ENCODE measurements at regions not wholly inside any gene's neighbourhood (a gene's known extent, or its start where the extent isn't known, plus 50 kb on each side); places are given as distances from the start of the nearest gene placed in this dataset.

DNA sequence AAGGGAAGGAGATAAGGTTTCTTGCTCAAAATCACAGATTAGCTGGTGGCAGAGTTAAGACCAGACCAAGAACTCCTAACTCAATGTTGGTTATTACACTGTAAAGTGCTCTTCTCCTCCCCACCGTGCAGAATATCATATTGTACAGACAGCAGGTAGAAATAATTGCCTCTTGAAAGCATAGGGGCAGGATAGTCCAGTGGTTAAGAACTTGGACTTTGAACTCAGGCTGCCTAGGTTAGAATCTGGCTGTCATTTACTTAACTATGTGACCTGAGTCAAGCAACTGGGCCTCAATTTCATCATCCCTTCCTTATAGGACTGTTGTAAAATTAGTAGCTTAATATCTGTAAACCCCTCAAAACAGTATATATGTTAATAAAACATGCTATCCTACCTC is 114.9 kb upstream of the HIVEP3 start:
- no peak for DNase-seq

DNA sequence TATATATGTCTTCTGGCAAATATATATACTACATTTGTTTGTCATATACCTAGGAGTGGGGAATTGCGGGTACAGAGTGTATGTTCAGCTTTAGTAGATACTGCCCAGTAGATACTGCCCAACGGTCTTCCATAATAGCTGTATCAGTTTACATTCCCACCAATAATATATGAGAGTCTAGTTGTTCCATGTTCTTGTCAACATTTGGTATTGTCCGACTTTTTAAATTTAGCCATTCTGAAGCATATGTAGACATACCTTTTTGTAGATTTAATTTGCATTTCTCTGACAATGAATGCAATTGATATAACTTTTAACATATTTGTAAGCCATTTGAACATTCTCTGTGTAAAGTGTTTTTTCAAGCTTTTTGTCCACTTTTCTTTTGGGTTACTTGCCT is 99.0 kb upstream of the HIVEP3 start:
- no peak for DNase-seq

DNA sequence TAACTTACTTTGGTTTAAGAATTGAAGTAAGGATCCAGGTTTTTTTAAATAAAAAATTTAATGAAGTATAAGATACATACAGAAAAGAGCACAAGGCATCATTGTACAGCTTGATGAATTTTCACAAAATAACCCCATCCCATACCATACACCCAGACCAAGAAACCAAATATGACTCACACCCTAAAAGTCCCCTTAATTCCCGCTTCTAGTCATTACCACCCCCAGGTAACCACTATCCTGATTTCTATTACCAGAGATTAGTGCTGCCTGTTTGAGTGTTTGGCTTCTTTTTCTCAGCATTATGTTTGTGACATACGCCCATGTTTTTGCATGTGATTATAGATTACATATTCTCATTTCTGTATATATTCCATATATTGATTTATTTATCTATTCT is 98.5 kb upstream of the HIVEP3 start:
- no peak for DNase-seq

- no peak for DNase-seq
Measured at GRCh38 chr1:42014823-42015222, 96.1 kb upstream of the HIVEP3 start.

DNA sequence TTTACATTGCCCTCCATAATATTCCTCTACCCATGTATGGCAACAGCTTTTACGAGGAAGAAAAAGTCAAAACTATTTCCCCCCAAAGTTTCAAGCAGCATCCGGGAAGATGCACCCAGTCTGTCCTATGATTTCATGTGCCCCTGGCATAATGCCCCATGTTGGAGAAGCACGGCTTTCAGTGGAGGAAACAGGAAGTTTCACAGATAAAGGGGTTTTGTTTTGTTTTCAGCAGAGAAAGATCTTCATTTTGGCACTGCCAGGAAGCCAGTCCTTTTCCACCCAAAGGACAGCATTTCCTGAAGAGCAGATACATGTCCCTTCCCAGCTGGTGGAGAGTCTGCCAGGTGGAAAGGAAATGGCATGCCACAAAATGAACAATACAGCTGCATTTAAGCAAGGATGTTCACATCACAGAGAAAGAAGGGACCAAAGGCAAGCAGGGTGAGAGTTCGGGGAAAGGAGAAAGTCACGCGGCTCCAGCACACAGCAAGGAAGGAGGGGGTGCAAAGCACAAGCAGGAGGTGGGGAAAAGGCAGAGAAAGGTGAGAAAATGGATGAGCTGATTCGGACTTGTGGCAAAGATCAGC is 95.3 kb upstream of the HIVEP3 start:
- DNase-seq: no peak

- DNase-seq: no peak
Measured at GRCh38 chr1:42012852-42013251, 94.1 kb upstream of the HIVEP3 start.

GRCh38 chr1:42010381-42010780 is 91.7 kb upstream of the HIVEP3 start:
- DNase-seq: no peak

GRCh38 chr1:42008264-42008663 is 89.5 kb upstream of the HIVEP3 start:
- DNase-seq: no peak

GRCh38 chr1:42006836-42007235 is 88.1 kb upstream of the HIVEP3 start:
- no peak for DNase-seq

DNA sequence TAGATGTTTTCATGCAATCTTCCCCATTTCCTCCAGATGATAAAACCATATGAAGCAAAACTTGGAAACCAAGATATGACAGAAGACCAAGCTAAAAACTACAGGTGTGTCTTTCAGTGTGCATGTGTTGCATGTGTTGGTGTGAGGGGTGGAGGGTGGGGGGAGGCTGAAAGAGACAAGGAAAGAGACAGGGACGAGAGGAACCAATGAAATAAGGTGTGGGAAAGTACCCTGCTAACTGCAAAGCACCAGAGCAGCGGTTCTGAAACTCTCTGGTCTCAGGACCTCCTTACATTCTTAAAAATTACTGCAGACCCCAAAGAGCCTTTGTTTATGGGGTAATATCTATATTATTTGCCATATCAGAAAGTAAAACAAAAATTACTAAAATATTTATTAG is 87.4 kb upstream of the HIVEP3 start:
- DNase-seq: no peak

- DNase-seq: no peak
Measured at GRCh38 chr1:42005530-42005929, 86.8 kb upstream of the HIVEP3 start.

- no peak for DNase-seq
Measured at GRCh38 chr1:42004860-42005259, 86.1 kb upstream of the HIVEP3 start.

GRCh38 chr1:42004322-42004721 is 85.6 kb upstream of the HIVEP3 start:
- no peak for DNase-seq

- DNase-seq: peak; percentile 51
Measured at GRCh38 chr1:42003433-42003832, 84.7 kb upstream of the HIVEP3 start.

DNA sequence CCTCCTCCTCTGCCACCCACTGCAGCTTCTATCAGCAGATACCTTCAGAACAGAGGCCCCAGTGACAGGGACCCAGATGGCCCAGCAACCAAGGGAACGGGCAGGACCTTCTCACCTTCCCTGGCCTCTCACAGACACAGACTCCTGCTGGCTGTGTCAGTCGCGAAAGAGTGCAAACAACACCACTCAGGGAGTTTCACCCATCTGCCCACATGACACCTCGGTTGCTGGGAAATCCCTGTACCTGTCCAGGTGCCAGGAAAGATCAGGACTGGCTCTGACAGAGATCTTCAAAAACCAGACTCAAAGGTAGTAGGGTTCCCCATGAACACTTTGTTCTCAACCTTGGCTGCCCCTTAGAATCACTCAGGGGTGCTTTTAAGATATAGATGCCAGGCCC is 83.5 kb upstream of the HIVEP3 start:
- no peak for DNase-seq

DNA sequence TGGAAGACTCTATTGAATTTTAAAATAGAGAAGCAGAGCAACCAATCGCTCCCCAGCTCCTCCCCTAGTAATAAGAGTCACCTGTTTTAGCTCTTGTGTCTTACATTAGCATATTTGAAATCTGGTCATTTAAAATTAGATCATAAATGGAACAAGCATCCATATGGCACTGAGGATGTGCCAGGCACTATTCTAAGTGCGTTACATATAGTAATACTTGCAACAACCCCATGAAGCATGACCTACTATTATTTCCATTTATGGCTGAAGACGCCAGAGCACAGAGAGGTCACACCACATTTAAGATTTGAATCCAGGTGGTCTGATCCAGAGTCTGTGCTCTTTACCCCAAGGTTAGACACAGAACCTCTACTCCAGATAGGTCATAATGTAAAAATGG is 82.0 kb upstream of the HIVEP3 start:
- no peak for DNase-seq

GRCh38 chr1:41999884-42000283 is 81.2 kb upstream of the HIVEP3 start:
- no peak for DNase-seq

GRCh38 chr1:41998250-41998649 is 79.5 kb upstream of the HIVEP3 start:
- DNase-seq: no peak

- DNase-seq: no peak
Measured at GRCh38 chr1:41997153-41997552, 78.4 kb upstream of the HIVEP3 start.

DNA sequence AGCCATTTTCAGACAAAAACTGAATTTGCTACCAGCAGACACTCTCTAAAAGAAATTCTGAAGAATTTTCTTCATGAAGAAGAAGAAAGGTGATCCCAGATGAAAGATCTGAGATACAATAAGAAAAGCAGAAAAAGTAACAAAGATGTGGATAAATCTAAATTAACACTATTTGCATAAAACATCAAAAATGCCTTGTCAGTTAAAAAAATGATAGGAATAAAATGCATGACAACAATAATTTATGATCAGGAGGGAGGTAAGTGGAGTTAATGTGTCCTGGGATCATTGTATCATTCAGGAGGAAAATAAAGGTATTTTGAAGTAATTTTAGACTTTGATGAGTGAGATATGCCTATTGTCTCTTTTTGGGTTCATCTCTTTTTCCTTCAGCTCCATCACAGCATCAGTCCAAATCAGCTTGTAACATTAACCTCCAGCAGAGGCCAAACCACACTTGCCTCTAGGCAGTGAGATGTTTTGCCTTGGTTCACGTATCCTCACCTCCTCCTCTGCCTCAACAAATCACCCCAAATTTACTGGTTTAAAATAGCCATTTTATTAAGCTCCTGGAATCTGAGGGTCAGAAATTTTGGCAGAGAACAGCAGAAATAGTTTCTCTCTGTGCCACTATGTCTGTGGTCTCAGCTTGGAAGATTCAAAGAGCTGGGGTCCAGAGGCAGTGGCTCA is 76.9 kb upstream of the HIVEP3 start:
- no peak for DNase-seq

GRCh38 chr1:41994195-41994894 is 75.6 kb upstream of the HIVEP3 start:
- DNase-seq: no peak

DNA sequence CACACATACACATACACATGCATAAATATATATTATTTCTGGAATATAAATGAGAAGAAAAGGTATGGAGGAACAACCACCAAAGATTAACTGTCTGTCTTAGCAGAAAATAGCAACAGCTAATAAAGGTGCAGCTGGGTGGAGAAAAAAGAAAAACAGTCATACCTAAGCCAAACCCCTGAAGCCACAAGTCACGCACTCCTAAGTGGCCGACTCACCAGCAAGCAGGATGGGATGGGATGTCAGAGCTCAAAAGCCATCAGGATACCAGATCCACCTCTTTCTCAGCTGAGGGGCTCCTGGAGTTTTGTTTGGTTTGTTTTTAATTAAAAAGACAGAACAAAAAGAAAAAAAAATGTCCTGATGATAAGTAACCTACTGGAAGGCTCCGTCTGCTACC is 64.7 kb upstream of the HIVEP3 start:
- no peak for DNase-seq

DNA sequence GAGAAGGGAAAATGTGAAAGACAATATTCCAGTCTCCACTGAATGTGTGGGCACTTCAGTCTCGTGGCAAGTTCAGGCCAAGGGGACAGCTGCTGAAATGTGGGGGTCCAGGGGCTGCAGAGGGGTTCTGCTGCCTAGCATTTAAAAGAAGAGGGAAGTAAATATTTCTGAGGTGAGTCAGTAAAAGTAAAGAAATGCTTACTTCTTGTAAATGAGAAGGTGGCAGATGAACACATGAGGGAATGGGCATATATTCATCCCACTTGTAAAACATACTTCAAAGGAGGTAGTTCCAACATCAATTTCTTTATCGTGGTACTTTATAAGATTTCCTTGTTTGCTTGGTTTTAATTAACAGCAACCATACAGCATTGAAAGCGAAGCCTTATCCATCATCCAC is 63.1 kb upstream of the HIVEP3 start:
- no peak for DNase-seq

DNA sequence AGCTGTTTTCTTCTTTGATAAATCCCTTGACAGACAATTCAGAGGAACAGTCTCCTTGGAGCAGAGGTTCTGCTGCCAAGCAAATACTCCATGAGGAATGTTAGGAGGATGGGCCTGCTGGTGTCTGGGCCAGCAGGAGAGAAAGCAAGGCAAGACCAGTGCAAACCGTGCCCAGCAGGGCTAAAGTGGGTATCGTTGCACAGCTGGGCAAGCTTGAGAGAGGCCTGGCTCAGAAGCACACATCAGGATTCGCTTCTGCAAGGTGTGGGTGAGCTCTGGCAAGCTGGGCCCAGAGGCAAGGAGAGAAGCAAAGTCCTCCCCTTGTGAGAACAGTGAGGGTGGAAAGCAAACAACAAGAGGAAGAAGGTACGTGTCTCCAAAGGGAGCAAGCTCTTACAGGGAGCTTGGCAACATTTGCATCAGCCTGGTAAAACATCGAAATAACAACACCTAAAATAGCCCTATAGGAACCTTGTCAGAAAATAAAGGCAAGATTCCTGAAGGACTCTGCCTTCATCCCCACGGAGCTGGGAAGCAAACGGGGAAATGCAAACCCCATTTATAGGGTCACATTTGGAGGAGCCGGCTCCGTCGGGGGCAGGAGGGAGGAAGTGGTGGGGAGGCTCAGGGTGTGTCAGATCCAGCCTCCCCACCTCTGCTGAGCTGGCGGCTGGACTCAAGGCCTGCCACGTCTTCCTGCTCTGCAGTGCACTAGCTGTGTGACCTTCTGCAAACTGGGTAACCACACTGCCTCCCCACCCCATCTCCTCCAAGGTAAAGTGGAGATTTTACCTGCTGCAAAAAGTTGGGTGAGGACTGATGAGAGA is 62.3 kb upstream of the HIVEP3 start:
- no peak for DNase-seq
